OCI-LY7 (cell line): ENCODE measurements at regions not wholly inside any gene's neighbourhood (a gene's known extent, or its start where the extent isn't known, plus 50 kb on each side); places are given as distances from the start of the nearest gene placed in this dataset.
"Not testable (repeated sequence)": the region's sequence is repeated elsewhere in the genome, so short reads cannot be mapped to it uniquely, and the experiment has no call there.

Experiments used
- BruUV-seq: library from RNA; stranded (reverse); fragments of 400-500 nt; replicated peaks from 2 replicates; lab custom pipeline; 2021; lab: Mats Ljungman, UMichigan
- CTCF ChIA-PET: fragments of 300-600 bp; sonication (Branson Sonifier 250); formaldehyde crosslinking; loops from one replicate; lab custom pipeline; 2022; ENCODE audit warnings: antibody characterized with exemption; ENCODE audit not compliant: unreplicated experiment; lab: Charles Lee
- POLR2A ChIA-PET: fragments of 300-600 bp; sonication (Branson Sonifier 250); formaldehyde crosslinking; loops from one replicate; lab custom pipeline; 2022; ENCODE audit warnings: antibody characterized with exemption; lab: Charles Lee
- DNase-seq: peaks from one replicate; pipeline ENCODE4 v3.0.0-alpha.2; 2015; ENCODE audit warnings: low spot score
- H2AFZ ChIP-seq: fragments of 200-600 bp; sonication (generic), shearing (Covaris generic); 2 replicates; pipeline ENCODE4 v1.6.1; 2014; ENCODE audit warnings: mild to moderate bottlenecking, antibody characterized with exemption, low read length, moderate library complexity
- H3K27ac ChIP-seq: fragments of 200-600 bp; sonication (generic); 2 replicates; pipeline ENCODE4 v1.5.1; 2014; ENCODE audit warnings: mixed run types, low read depth, mild to moderate bottlenecking, moderate library complexity, low read length, inconsistent platforms; ENCODE audit not compliant: poor library complexity, severe bottlenecking
- H3K36me3 ChIP-seq: fragments of 200-600 bp; sonication (generic); 2 replicates; pipeline ENCODE4 v1.6.1; 2014; ENCODE audit warnings: mild to moderate bottlenecking, antibody characterized with exemption, low read length, moderate library complexity, mixed read lengths; ENCODE audit not compliant: insufficient read depth
- H3K4me1 ChIP-seq: fragments of 200-600 bp; sonication (generic); 2 replicates; pipeline ENCODE4 v1.5.1; 2014; ENCODE audit warnings: mild to moderate bottlenecking, low read length; ENCODE audit not compliant: insufficient read depth, poor library complexity, severe bottlenecking
- H3K4me2 ChIP-seq: fragments of 200-600 bp; sonication (generic); 2 replicates; pipeline ENCODE4 v1.6.1; 2014; ENCODE audit warnings: mild to moderate bottlenecking, low read length
- H3K4me3 ChIP-seq: fragments of 200-600 bp; sonication (generic); 2 replicates; pipeline ENCODE4 v1.5.1; 2014; ENCODE audit warnings: mild to moderate bottlenecking, low read depth, low read length; ENCODE audit not compliant: poor library complexity, severe bottlenecking
- H3K79me2 ChIP-seq: fragments of 200-600 bp; sonication (generic); 2 replicates; pipeline ENCODE4 v1.6.1; 2016; ENCODE audit warnings: low read depth, mild to moderate bottlenecking, low read length, moderate library complexity, mixed read lengths; ENCODE audit not compliant: insufficient read depth
- H3K9me2 ChIP-seq: fragments of 200-600 bp; sonication (generic); 2 replicates; pipeline ENCODE4 v1.6.1; 2016; ENCODE audit warnings: mild to moderate bottlenecking, low read length, mixed read lengths; ENCODE audit not compliant: insufficient read depth
- H3K9me3 ChIP-seq: fragments of 200-600 bp; sonication (generic); 2 replicates; pipeline ENCODE4 v1.6.1; 2014; ENCODE audit warnings: mild to moderate bottlenecking, mixed run types, low read length, mixed read lengths
- H4K20me1 ChIP-seq: fragments of 200-600 bp; sonication (generic); 2 replicates; pipeline ENCODE4 v1.6.1; 2014; ENCODE audit warnings: mild to moderate bottlenecking, antibody characterized with exemption, low read length, moderate library complexity, mixed read lengths; ENCODE audit not compliant: insufficient read depth
- EZH2phosphoT487 ChIP-seq: fragments of 200-600 bp; sonication (generic); IDR thresholded peaks from 2 replicates; pipeline ENCODE4 v1.6.1; 2018; ENCODE audit warnings: low read depth, borderline replicate concordance, mild to moderate bottlenecking, mixed run types, antibody characterized with exemption, low read length, moderate library complexity, mixed read lengths
- intact Hi-C: fragments of 100-400 bp; cut with micrococcal nuclease; formaldehyde crosslinking; loops from one replicate; pipeline ENCODE4 v1.10.0; 2022; ENCODE audit not compliant: unreplicated experiment
- TF ChIP-seq, protein P1 (sequence below): fragments of 200-600 bp; sonication (generic); conservative IDR thresholded peaks from 2 replicates; pipeline ENCODE4 v1.5.1; 2014; ENCODE audit warnings: mild to moderate bottlenecking, antibody characterized with exemption, low read length, moderate library complexity, mixed read lengths

DNA sequence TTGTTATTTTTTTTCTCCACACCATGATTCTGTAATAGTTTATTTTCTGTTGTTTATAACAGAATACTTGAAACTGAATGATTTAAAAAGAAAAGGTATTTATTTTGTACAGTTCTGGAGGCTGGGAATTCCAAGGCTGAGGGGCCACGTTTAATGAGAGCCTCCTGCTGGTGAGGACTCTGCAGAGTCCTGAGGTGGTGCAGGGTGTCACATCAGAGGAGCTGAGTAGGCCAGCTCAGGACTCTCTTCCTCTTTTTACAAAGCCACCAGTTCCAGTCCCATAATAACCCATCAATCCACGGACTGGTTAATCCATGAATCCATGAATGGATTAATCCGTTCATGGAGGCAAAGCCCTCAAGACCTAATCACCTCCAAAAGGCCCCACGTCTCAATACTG is 71.6 kb downstream of the TFAP2A start:
- H3K27ac ChIP-seq = no peak overlapping the region
- intact Hi-C loops = no loop called here
- H3K79me2 ChIP-seq = no peaks in the 10 kb centered on the region
- no peak overlapping the region for H2AFZ ChIP-seq
- no peaks in the 10 kb centered on the region for H3K4me1 ChIP-seq
- no peaks in the 10 kb centered on the region for H3K9me2 ChIP-seq
- TF ChIP-seq, protein P1, sequence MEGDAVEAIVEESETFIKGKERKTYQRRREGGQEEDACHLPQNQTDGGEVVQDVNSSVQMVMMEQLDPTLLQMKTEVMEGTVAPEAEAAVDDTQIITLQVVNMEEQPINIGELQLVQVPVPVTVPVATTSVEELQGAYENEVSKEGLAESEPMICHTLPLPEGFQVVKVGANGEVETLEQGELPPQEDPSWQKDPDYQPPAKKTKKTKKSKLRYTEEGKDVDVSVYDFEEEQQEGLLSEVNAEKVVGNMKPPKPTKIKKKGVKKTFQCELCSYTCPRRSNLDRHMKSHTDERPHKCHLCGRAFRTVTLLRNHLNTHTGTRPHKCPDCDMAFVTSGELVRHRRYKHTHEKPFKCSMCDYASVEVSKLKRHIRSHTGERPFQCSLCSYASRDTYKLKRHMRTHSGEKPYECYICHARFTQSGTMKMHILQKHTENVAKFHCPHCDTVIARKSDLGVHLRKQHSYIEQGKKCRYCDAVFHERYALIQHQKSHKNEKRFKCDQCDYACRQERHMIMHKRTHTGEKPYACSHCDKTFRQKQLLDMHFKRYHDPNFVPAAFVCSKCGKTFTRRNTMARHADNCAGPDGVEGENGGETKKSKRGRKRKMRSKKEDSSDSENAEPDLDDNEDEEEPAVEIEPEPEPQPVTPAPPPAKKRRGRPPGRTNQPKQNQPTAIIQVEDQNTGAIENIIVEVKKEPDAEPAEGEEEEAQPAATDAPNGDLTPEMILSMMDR = no peak
- no peak for TF ChIP-seq EZH2phosphoT487
- no peak overlapping the region for H3K4me3 ChIP-seq
- H3K9me3 ChIP-seq = no peaks in the 10 kb centered on the region
- no peaks in the 10 kb centered on the region for H4K20me1 ChIP-seq
- no peaks in the 10 kb centered on the region for H3K36me3 ChIP-seq
- ChIA-PET CTCF (no interaction called here), POLR2A (no interaction called here)
- DNase-seq = no peak
- H3K4me2 ChIP-seq = no peak overlapping the region
- BruUV-seq = no TSS peak

DNA sequence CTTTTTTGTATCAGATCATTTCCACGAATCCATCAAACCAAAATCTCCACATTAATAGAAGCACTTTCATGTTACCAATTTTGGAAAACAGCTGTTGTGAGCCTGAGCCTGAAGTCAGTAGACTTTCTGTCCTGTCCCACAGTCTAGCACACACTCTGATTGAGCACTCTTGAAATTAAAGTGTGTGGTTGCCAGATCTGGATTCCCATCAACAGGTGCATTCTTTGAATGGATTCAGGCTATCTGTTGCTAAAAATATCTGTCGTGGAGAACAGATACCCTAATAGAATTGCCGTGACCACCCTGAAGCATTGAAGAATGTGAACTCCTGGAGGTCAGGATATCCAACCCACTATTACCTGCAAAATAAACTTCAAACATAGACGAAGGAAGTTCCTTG is 73.3 kb downstream of the TFAP2A start:
- Histone ChIP-seq H3K36me3 (no peaks in the 10 kb centered on the region), H3K9me2 (no peaks in the 10 kb centered on the region), H3K4me3 (no peak overlapping the region), H3K4me1 (no peaks in the 10 kb centered on the region), H3K9me3 (no peaks in the 10 kb centered on the region), H2AFZ (no peak overlapping the region), H3K27ac (no peak overlapping the region), H3K4me2 (no peak overlapping the region), H4K20me1 (no peaks in the 10 kb centered on the region), H3K79me2 (no peaks in the 10 kb centered on the region)
- TF ChIP-seq, protein P1 = no peak
- no peak for TF ChIP-seq EZH2phosphoT487
- ChIA-PET POLR2A (interaction anchor here (0.7 kb wide), 1 partner anchor 77 kb away, joined by 3 read pairs; no protein-coding TSS in a partner anchor), CTCF (no interaction called here)
- intact Hi-C loops = no loop called here
- BruUV-seq = no TSS peak
- no peak for DNase-seq

DNA sequence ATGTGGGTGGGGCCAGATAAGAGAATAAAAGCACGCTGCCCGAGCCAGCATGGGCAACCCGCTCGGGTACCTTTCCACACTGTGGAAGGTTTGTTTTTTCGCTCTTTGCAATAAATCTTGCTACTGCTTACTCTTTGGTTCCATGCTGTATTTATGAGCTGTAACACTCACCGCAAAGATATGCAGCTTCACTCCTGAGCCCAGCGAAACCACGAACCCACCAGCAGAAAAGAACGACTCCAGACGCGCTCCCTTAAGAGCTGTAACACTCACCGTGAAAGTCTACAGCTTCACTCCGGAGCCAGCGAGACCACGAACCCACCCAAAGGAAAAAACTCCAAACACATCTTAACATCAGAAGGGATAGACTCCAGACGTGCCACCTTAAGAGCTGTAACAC is 76.7 kb downstream of the TFAP2A start:
- intact Hi-C loops = no loop called here
- H3K9me2 ChIP-seq = no peaks in the 10 kb centered on the region
- H3K9me3 ChIP-seq = no peaks in the 10 kb centered on the region
- BruUV-seq = no TSS peak
- H3K4me3 ChIP-seq = no peak overlapping the region
- H3K36me3 ChIP-seq = no peaks in the 10 kb centered on the region
- H4K20me1 ChIP-seq = no peaks in the 10 kb centered on the region
- TF ChIP-seq, protein P1 = no peak
- no peak for TF ChIP-seq EZH2phosphoT487
- no peaks in the 10 kb centered on the region for H3K79me2 ChIP-seq
- ChIA-PET CTCF (interaction anchor here (0.6 kb wide), 1 partner anchor 1356 kb away, joined by 12 read pairs; no protein-coding TSS in a partner anchor), POLR2A (interaction anchor here (0.6 kb wide), 1 partner anchor 100 kb away, joined by 4 read pairs; no protein-coding TSS in a partner anchor)
- H3K4me2 ChIP-seq = no peak overlapping the region
- no peak overlapping the region for H3K27ac ChIP-seq
- no peaks in the 10 kb centered on the region for H3K4me1 ChIP-seq
- no peak for DNase-seq
- H2AFZ ChIP-seq = no peak overlapping the region

DNA sequence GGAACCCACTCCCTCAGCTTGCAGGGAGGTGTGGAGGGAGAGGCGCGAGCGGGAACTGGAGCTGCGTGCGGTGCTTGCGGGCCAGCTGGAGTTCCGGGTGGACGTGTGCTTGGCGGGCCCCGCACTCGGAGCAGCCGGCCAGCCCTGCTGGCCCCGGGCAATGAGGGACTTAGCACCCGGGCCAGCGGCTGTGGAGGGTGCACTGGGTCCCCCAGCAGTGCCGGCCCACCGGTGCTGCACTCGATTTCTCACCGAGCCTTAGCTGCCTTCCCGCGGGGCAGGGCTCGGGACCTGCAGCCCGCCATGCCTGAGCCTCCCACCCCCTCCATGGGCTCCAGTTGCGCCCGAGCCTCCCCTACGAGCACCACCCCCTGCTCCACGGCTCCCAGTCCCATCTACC is 77.5 kb downstream of the TFAP2A start:
- DNase-seq, H3K9me3 ChIP-seq, H3K9me2 ChIP-seq, H3K4me1 ChIP-seq, CTCF ChIA-PET, H3K79me2 ChIP-seq, H3K36me3 ChIP-seq, intact Hi-C loops, H2AFZ ChIP-seq, H3K4me2 ChIP-seq, BruUV-seq, H3K27ac ChIP-seq, H3K4me3 ChIP-seq, H4K20me1 ChIP-seq: not testable (repeated sequence)
- POLR2A ChIA-PET = interaction anchor here (0.6 kb wide), 1 partner anchor 101 kb away, joined by 3 read pairs; no protein-coding TSS in a partner anchor
